Muscle layer of duodenum (tissue), 2 donors: ENCODE measurements at regions not wholly inside any gene's neighbourhood (a gene's known extent, or its start where the extent isn't known, plus 50 kb on each side); places are given as distances from the start of the nearest gene placed in this dataset.

ENCODE experiments used
- H3K27ac ChIP-seq: one replicate; pipeline ENCODE4 v1.7.0; 2013; ENCODE audit warnings: mild to moderate bottlenecking, low read length
- H3K27me3 ChIP-seq: one replicate; pipeline ENCODE4 v1.7.0; 2013; ENCODE audit warnings: low read depth, mild to moderate bottlenecking, control low read depth, low read length
- H3K36me3 ChIP-seq, 2 donors: one replicate each; pipeline ENCODE4 v1.7.0; 2013; ENCODE audit warnings: low read length in 2 of 2, control low read depth in 1 of 2, mild to moderate bottlenecking in 1 of 2; ENCODE audit not compliant: insufficient read depth in 2 of 2, control insufficient read depth in 1 of 2
- H3K4me1 ChIP-seq, 2 donors: one replicate each; pipeline ENCODE4 v1.7.0; 2013; ENCODE audit warnings: low read length in 2 of 2, mild to moderate bottlenecking in 2 of 2, control low read depth in 1 of 2, moderate library complexity in 1 of 2; ENCODE audit not compliant: insufficient read depth in 2 of 2, control insufficient read depth in 1 of 2
- H3K4me3 ChIP-seq, 2 donors: one replicate each; pipeline ENCODE4 v1.7.0; 2013; ENCODE audit warnings: low read length in 2 of 2, low read depth in 1 of 2, mild to moderate bottlenecking in 1 of 2
- H3K9me3 ChIP-seq, 2 donors: one replicate each; pipeline ENCODE4 v1.7.0; 2013; ENCODE audit warnings: low read length in 2 of 2, control low read depth in 1 of 2, mild to moderate bottlenecking in 1 of 2; ENCODE audit not compliant: control insufficient read depth in 1 of 2
- donor health status: healthy.

DNA sequence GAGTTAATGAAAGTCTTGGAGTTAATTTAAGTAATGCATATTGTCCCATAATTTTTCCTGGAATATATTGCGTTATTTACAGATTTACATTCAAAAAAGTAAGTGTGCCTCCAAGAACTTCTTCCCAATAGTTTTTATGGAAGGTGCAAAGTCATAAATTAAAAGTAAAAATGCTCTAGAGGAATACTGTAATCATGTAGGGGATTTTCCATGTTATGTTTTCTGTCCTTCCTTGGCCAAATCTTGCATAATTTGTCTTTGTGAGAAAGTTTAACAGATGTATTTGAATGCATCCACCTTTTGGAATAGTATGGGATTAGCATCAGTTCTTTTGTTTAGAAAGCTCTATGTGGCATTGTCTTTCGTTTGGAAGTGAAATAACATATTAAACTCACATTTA is 144.1 kb upstream of the GIMD1 start:
- H3K27me3 ChIP-seq, result no peaks in the 10 kb centered on the region
- H3K27ac ChIP-seq, result no peak overlapping the region
- H3K4me1 ChIP-seq, result no peaks in the 10 kb centered on the region
- no peak overlapping the region for H3K4me3 ChIP-seq
- H3K36me3 ChIP-seq, result no peaks in the 10 kb centered on the region
- H3K9me3 ChIP-seq, result no peaks in the 10 kb centered on the region

DNA sequence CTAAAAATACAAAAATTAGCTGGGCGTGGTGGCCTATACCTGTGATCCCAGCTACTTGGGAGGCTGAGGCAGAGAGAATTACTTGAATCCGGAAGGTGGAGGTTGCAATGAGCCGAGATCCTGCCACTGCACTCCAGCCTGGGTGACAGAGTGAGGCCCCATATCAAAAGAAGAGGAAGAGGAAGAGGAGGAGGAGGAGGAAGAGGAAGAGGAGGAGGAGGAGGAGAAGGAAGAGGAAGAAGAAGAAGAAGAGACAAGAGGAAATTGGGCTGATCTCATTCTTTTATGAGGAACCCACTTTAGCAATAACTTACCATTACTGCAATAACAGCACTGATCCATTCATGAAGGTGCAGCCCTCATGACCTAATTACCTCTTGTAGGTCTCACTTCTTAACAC is 138.9 kb upstream of the GIMD1 start:
- H3K27me3 ChIP-seq, result no peaks in the 10 kb centered on the region
- no peaks in the 10 kb centered on the region for H3K9me3 ChIP-seq
- no peaks in the 10 kb centered on the region for H3K4me1 ChIP-seq
- H3K36me3 ChIP-seq, result no peaks in the 10 kb centered on the region
- H3K27ac ChIP-seq, result no peak overlapping the region
- H3K4me3 ChIP-seq, result no peak overlapping the region

DNA sequence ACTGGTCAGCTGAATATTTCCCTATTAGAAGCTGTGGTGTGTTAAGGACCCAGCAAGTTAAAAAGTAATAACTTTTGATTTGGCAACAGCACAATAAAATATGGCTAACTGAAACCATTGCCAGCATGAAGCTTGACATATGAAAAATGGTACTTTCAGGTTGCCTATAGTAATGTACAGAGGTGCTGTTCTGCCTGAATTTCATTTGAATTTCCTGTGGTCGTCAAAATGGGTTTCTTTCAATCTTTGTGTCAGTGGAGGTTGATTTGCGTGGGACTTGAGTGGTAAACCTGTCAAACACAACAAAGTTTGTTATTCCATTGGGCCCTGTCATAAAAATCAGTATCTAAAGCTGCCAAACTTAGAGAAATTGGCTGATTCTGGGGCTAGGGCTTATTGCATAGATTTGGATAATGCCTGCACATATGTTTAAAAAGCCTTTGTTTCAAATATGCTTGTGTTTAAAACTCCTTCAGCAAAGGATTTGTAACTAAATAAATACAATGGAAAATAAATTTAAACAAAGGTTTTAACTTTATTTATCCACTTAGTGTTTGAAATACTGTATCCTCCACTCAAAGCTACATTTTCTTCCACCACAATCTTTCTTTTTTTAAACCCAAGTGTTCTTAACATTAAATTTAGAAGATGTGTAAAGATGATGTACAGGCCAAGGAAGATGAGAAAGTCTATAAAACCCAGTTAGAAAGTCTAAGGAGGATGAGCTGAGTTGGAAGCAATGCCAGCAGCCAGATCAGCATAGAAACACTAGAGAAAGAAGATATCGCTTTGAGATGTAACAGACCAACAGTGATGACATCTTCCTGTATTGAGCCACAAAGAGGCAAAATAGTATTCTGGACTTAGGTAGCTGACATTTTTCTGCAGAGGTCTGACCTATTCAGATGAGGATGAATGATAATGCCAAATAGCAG is 134.8 kb upstream of the GIMD1 start:
- H3K27me3 ChIP-seq, result no peaks in the 10 kb centered on the region
- no peak overlapping the region for H3K4me3 ChIP-seq
- H3K9me3 ChIP-seq, result no peaks in the 10 kb centered on the region

DNA sequence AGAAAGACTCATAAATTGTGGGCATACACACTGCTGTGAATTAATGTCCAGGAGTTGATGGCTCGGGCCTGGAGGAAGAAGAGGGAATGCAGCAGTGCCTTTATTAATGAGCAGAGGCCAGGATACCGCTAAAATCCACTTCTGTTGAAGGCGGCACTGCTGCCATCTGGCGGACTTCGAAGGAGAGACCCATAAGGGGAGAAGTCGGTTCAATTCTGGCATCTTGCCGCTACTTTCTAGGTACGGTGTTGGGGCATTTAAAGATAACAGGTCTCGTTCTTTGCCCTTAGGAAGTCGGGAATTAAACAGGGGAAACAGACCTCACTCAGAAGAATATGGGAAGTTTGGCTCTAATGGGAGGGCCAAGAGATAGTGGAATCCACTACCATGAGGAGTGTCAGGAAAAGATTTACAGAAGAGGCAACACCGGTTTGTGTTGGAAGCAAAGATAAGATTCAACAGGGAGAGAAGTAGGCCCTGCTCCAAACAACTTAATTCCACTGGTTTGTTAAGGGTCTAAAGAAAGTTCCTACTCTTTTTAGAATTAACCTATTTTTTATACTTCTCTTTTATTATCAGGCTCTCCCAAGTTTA is 133.6 kb upstream of the GIMD1 start:
- no peak overlapping the region for H3K27ac ChIP-seq
- H3K9me3 ChIP-seq, result peaks cover 0 to 3% of the 10 kb centered on the region in 2 donors
- H3K4me3 ChIP-seq, result no peak overlapping the region
- H3K4me1 ChIP-seq, result no peaks in the 10 kb centered on the region
- no peaks in the 10 kb centered on the region for H3K27me3 ChIP-seq
- no peaks in the 10 kb centered on the region for H3K36me3 ChIP-seq

More for the DNA sequence above, 134.8 kb upstream of the GIMD1 start:
- no peaks in the 10 kb centered on the region for H3K4me1 ChIP-seq
- no peaks in the 10 kb centered on the region for H3K36me3 ChIP-seq
- H3K27ac ChIP-seq, result no peak overlapping the region

DNA sequence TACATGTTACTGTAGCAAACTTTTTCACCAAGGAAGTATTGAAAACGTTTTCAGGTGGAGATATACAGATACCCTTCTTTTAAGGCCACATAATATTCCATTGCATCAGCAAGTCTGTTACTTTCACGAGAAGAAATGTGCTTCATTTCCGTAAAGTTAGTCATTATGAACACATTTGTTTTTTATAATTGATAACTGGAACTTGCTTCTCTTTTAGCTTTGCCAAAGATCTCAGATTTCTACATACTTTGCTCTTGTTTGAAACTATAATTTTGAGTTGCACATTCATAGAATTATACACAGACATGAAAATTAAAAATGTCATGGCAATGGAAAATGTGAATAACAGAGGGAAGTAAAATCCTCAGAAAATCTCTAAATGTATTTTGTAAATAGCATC is 128.7 kb upstream of the GIMD1 start:
- Histone ChIP-seq H3K27me3 (no peaks in the 10 kb centered on the region), H3K36me3 (no peaks in the 10 kb centered on the region), H3K4me3 (no peak overlapping the region), H3K27ac (no peak overlapping the region), H3K9me3 (peaks cover 0 to 3% of the 10 kb centered on the region in 2 donors), H3K4me1 (no peaks in the 10 kb centered on the region)

DNA sequence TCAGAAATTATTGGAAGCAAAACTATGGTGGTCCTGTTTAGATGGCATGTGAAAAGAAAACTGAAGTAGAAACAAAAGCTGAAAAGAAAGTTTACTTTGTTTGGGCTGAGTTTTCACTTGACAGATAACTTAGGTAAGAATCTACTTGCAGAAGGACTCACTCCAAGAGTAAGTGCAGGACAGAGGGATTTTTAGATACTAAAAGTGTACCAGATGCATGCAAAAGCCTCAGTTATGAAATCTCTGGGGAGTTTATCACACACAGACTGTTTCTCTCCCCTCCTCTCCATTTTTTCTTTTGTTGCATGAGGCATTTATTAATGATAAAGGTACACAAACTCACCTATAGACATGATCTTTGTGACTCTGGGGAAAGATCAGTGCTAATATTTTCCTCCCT is 127.5 kb upstream of the GIMD1 start:
- H3K36me3 ChIP-seq, result no peaks in the 10 kb centered on the region
- peaks cover 0 to 3% of the 10 kb centered on the region in 2 donors for H3K9me3 ChIP-seq
- no peaks in the 10 kb centered on the region for H3K4me1 ChIP-seq
- no peaks in the 10 kb centered on the region for H3K27me3 ChIP-seq
- H3K27ac ChIP-seq, result no peak overlapping the region
- H3K4me3 ChIP-seq, result no peak overlapping the region

DNA sequence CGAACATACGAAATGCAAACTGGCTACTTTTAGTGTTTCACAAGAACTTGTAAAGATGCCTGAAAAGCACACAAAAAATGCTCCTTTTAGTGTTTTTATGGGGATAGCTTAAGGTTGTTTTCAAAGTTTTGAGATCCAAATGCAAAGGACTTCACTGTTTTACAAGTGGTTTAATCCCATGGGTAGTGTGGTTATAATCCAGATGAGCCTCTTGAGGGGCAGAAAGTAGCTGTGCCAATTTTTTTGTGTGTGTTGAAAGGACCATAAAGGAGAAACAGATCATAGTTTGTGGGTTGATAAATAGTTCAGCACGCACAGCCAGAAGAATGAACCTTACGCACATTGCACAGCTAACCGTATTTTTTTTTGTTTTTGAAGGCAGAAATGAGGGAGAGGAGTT is 126.9 kb upstream of the GIMD1 start:
- no peaks in the 10 kb centered on the region for H3K4me1 ChIP-seq
- no peaks in the 10 kb centered on the region for H3K36me3 ChIP-seq
- H3K27ac ChIP-seq, result no peak overlapping the region
- no peaks in the 10 kb centered on the region for H3K27me3 ChIP-seq
- no peak overlapping the region for H3K4me3 ChIP-seq
- peaks cover 0 to 3% of the 10 kb centered on the region in 2 donors for H3K9me3 ChIP-seq

DNA sequence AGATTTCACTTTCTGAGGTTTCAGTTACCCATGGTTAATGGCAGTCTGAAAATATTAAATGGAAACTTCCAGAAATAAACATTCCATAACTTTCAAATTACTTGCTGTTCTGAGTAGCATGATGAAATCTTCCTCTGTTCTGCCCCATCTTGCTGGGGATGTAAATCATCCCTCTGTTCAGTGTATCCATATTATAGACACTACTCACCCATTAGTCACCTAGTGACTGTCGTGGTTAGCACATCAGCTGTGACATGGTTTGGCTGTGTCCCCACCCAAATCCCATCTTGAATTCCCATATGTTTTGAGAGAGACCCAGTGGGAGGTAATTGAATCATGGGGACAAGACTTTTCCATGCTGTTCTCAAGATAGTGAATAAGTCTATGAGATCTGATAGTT is 125.5 kb upstream of the GIMD1 start:
- Histone ChIP-seq H3K4me3 (no peak overlapping the region), H3K36me3 (no peaks in the 10 kb centered on the region), H3K9me3 (peaks cover 0 to 3% of the 10 kb centered on the region in 2 donors), H3K27ac (no peak overlapping the region), H3K4me1 (no peaks in the 10 kb centered on the region), H3K27me3 (no peaks in the 10 kb centered on the region)

DNA sequence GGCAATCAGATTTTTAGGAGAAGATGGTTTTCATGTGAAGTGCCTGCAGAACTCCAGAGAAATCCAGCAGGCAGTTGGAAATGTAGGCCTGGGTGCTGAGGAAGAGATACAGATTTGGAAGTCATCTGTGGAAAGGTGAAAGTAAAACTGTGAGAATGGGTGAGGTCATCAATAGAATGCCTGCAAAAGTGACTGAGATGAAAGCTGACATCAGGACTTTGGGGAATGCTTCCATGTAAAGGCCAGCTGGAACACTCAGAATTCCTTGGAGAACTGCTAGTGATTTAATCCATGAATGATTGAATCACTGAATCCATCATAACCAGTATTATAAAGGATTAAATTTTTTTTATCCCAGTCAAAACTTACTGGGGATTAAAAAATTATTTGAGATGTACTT is 124.5 kb upstream of the GIMD1 start:
- no peak overlapping the region for H3K4me3 ChIP-seq
- no peaks in the 10 kb centered on the region for H3K36me3 ChIP-seq
- H3K9me3 ChIP-seq, result peaks cover 0 to 3% of the 10 kb centered on the region in 2 donors
- no peaks in the 10 kb centered on the region for H3K4me1 ChIP-seq
- no peaks in the 10 kb centered on the region for H3K27me3 ChIP-seq
- no peak overlapping the region for H3K27ac ChIP-seq

DNA sequence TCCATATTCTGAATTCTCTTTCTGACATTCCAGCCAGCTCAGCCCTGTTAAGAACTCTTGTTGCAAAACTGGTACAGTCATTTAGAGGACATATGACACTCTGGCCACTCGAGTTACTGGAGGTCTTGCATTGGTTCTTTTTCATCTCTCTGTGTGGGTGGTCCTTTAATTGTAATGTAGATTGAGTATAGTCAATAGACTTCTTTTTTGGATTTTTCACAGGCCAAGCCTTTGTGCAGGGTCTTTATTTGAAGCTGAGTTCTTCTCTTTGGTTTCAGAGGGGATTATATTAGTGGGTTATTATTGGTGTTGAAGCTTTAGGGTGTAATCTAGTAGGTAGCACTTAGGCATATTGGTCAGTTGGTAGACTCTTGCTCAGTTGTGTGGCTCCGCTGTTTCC is 118.0 kb upstream of the GIMD1 start:
- Histone ChIP-seq H3K4me3 (no peak overlapping the region), H3K27me3 (no peaks in the 10 kb centered on the region), H3K9me3 (no peaks in the 10 kb centered on the region), H3K27ac (no peak overlapping the region), H3K36me3 (no peaks in the 10 kb centered on the region), H3K4me1 (no peaks in the 10 kb centered on the region)

DNA sequence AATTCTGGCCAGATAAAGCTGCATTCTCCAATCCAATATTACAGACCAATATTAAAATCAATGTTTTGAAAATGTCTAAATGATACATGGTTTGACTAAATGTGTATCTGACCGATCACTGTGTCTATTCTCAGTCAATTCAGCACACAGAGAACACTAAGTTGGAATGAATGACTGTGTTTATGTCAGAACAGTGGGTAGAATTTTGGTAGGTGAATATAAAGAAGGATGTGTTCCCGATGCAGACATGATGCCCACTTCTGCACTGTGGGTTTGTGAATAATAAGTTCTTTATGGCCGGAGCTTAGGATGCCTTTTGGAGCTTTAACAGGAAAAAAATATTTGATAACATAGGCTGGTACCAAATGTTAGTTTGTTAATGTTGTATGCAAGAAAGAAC is 113.2 kb upstream of the GIMD1 start:
- Histone ChIP-seq H3K4me3 (no peak overlapping the region), H3K9me3 (no peaks in the 10 kb centered on the region), H3K27ac (no peak overlapping the region), H3K4me1 (no peaks in the 10 kb centered on the region), H3K36me3 (no peaks in the 10 kb centered on the region), H3K27me3 (no peaks in the 10 kb centered on the region)
